ENCODE measurements at regions not wholly inside any gene's neighbourhood (a gene's known extent, or its start where the extent isn't known, plus 50 kb on each side); places are given as distances from the start of the nearest gene placed in this dataset.
"Not testable (repeated sequence)": the region's sequence is repeated elsewhere in the genome, so short reads cannot be mapped to it uniquely, and the experiment has no call there.

DNA sequence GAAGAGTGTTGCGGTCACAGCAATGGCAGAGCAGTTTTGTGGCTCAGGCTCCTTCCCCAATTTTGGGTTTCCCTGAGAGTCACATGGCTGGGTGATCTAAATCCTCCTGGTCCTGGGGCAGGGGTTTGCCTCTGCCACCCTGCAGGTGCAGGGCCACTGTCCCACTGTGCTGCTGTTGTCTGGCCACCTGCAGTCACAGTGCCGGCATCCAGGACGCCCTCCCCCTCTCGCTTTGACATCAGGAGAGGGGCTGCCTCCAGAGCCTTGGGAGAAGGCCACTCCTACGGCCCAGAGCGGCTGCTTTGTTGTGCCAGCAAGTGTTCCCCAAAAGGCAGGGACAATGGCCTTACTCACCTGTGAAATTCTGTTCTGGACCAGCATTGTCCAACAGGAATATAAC lies 449.0 kb downstream of the QKI start:
- 89 to 100% methylated on average over 1 to 6 of the region's 6 CpGs for WGBS, 2 donors (ENCODE audit: low coverage in 1 of 2)
- no peaks in the 10 kb centered on the region for H3K9me3 ChIP-seq
- H3K36me3 ChIP-seq = no peaks in the 10 kb centered on the region
- in situ Hi-C loops (cut with MboI; ENCODE audit: low pct_ligation_motif_present in 1 of 4, low pct_unique_long_range_greater_than_20kb in 1 of 4, low sequenced_read_pairs in 3 of 4) (no loop called here), intact Hi-C loops (cut with DNase I; ENCODE audit: low total_unique reads) (no loop called here)
- H3K27me3 ChIP-seq = no peaks in the 10 kb centered on the region
- H3K27ac ChIP-seq = no peak overlapping the region
- H3K4me3 ChIP-seq = no peak overlapping the region
- no peaks in the 10 kb centered on the region for H3K4me1 ChIP-seq
- TF ChIP-seq EP300 (IDR thresholded peaks at IDR 0.05; ENCODE audit: low read depth) (no peak), POLR2AphosphoS5 (IDR thresholded peaks at IDR 0.05) (no peak), POLR2A (IDR thresholded peaks at IDR 0.05) (no peak)
- TF ChIP-seq, protein P1, sequence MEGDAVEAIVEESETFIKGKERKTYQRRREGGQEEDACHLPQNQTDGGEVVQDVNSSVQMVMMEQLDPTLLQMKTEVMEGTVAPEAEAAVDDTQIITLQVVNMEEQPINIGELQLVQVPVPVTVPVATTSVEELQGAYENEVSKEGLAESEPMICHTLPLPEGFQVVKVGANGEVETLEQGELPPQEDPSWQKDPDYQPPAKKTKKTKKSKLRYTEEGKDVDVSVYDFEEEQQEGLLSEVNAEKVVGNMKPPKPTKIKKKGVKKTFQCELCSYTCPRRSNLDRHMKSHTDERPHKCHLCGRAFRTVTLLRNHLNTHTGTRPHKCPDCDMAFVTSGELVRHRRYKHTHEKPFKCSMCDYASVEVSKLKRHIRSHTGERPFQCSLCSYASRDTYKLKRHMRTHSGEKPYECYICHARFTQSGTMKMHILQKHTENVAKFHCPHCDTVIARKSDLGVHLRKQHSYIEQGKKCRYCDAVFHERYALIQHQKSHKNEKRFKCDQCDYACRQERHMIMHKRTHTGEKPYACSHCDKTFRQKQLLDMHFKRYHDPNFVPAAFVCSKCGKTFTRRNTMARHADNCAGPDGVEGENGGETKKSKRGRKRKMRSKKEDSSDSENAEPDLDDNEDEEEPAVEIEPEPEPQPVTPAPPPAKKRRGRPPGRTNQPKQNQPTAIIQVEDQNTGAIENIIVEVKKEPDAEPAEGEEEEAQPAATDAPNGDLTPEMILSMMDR (IDR thresholded peaks at IDR 0.05) = no peak
- DNase-seq = no peak

GRCh38 chr6:163862701-163863100 lies 448.2 kb downstream of the QKI start:
- DNase-seq = no peak
- Histone ChIP-seq H3K9me3 (no peaks in the 10 kb centered on the region), H3K27me3 (no peaks in the 10 kb centered on the region), H3K27ac (no peak overlapping the region), H3K4me1 (no peaks in the 10 kb centered on the region), H3K36me3 (no peaks in the 10 kb centered on the region), H3K4me3 (no peak overlapping the region)
- 88 to 92% methylated on average over 5 of the region's 5 CpGs for WGBS, 2 donors (ENCODE audit: low coverage in 1 of 2)
- in situ Hi-C loops (cut with MboI; ENCODE audit: low pct_ligation_motif_present in 1 of 4, low pct_unique_long_range_greater_than_20kb in 1 of 4, low sequenced_read_pairs in 3 of 4) = no loop called here
- TF ChIP-seq POLR2AphosphoS5 (IDR thresholded peaks at IDR 0.05) (no peak), EP300 (IDR thresholded peaks at IDR 0.05; ENCODE audit: low read depth) (no peak), POLR2A (IDR thresholded peaks at IDR 0.05) (no peak)
- TF ChIP-seq, protein P1 (IDR thresholded peaks at IDR 0.05) = no peak
- intact Hi-C loops (cut with DNase I; ENCODE audit: low total_unique reads) = no loop called here

GRCh38 chr6:163861627-163862026 lies 447.1 kb downstream of the QKI start:
- intact Hi-C loops (cut with DNase I; ENCODE audit: low total_unique reads) = no loop called here
- H3K27ac ChIP-seq = no peak overlapping the region

DNA sequence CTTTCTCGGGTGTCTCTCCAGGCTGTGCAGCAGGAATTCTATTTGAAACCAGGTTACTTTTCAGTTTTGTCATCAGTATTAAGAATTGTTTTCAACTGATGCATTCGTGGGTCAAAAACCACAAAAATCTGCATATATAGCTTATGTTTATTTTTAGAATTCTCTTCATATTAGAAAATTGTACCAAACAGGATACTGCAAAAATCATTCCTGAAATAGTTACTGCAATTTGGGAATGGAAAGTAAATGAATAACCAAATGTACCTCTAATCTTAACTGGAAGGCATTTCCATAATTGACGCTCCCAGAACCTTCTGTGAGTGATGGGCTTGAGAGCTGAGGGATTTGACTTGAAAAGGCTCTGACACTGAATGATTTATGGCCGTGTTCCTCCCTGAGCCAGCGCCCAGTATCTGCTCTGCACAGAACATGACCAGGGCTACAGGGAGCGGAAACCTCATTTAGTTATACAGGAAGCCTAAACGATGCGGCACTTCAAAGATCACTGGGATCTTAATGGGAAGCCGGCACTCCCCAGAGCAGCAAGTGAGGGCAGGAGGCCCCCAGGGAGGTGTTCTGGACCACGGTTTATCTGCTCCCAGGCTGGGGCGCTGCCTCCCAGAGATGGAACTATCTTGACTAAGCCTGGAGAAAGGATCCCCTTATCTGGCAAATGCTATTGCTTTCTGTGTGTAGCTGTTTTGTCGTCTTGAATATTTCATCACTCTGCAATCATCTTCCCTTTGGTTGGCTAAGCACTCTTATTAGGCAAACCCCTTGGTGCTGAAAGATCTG lies 446.0 kb downstream of the QKI start:
- in situ Hi-C loops (cut with MboI; ENCODE audit: low pct_ligation_motif_present in 1 of 4, low pct_unique_long_range_greater_than_20kb in 1 of 4, low sequenced_read_pairs in 3 of 4) (no loop called here), intact Hi-C loops (cut with DNase I; ENCODE audit: low total_unique reads) (no loop called here)
- no peaks in the 10 kb centered on the region for H3K27me3 ChIP-seq
- no peaks in the 10 kb centered on the region for H3K9me3 ChIP-seq
- H3K4me1 ChIP-seq = no peaks in the 10 kb centered on the region
- no peak for TF ChIP-seq EP300 (IDR thresholded peaks at IDR 0.05; ENCODE audit: low read depth)
- TF ChIP-seq POLR2A (IDR thresholded peaks at IDR 0.05) = no peak
- TF ChIP-seq POLR2AphosphoS5 (IDR thresholded peaks at IDR 0.05) = no peak
- TF ChIP-seq, protein P1 (IDR thresholded peaks at IDR 0.05) = no peak
- 44 to 45% methylated on average over 3 to 12 of the region's 12 CpGs for WGBS, 2 donors (ENCODE audit: low coverage in 1 of 2)
- no peaks in the 10 kb centered on the region for H3K36me3 ChIP-seq
- no peak overlapping the region for H3K4me3 ChIP-seq
- DNase-seq = no peak
- H3K27ac ChIP-seq = no peak overlapping the region

More at GRCh38 chr6:163861627-163862026, 447.1 kb downstream of the QKI start:
- no peak for DNase-seq
- no peaks in the 10 kb centered on the region for H3K4me1 ChIP-seq
- no peak overlapping the region for H3K4me3 ChIP-seq
- WGBS, 2 donors (ENCODE audit: low coverage in 1 of 2) = 74 to 85% methylated on average over 7 to 8 of the region's 8 CpGs
- H3K9me3 ChIP-seq = no peaks in the 10 kb centered on the region
- no peaks in the 10 kb centered on the region for H3K27me3 ChIP-seq
- no peaks in the 10 kb centered on the region for H3K36me3 ChIP-seq
- TF ChIP-seq POLR2A (IDR thresholded peaks at IDR 0.05) = no peak
- TF ChIP-seq POLR2AphosphoS5 (IDR thresholded peaks at IDR 0.05) = no peak
- TF ChIP-seq, protein P1 (IDR thresholded peaks at IDR 0.05) = no peak
- TF ChIP-seq EP300 (IDR thresholded peaks at IDR 0.05; ENCODE audit: low read depth) = no peak
- in situ Hi-C loops (cut with MboI; ENCODE audit: low pct_ligation_motif_present in 1 of 4, low pct_unique_long_range_greater_than_20kb in 1 of 4, low sequenced_read_pairs in 3 of 4) = no loop called here

GRCh38 chr6:163858870-163859269 lies 444.4 kb downstream of the QKI start:
- H3K9me3 ChIP-seq; H3K4me3 ChIP-seq; H3K27me3 ChIP-seq; H3K4me1 ChIP-seq; H3K36me3 ChIP-seq; DNase-seq; in situ Hi-C loops (cut with MboI; ENCODE audit: low pct_ligation_motif_present in 1 of 4, low pct_unique_long_range_greater_than_20kb in 1 of 4, low sequenced_read_pairs in 3 of 4); H3K27ac ChIP-seq; intact Hi-C loops (cut with DNase I; ENCODE audit: low total_unique reads): not testable (repeated sequence)
- 73 to 76% methylated on average over 5 of the region's 5 CpGs for WGBS, 2 donors (ENCODE audit: low coverage in 1 of 2)
